NOMO-1 (cell line): ENCODE measurements at regions not wholly inside any gene's neighbourhood (a gene's known extent, or its start where the extent isn't known, plus 50 kb on each side); places are given as distances from the start of the nearest gene placed in this dataset.

ENCODE experiments used
- DNase-seq, 2 experiments: peaks; one replicate each; lab custom pipeline; 2025; ENCODE audit not compliant: unreplicated experiment in 2 of 2; lab: John Stamatoyannopoulos, UW

GRCh38 chr10:113967126-113967525 lies 76.5 kb upstream of the ADRB1 start:
- no peak for DNase-seq

GRCh38 chr10:113970641-113971040 lies 73.0 kb upstream of the ADRB1 start:
- no peak for DNase-seq

GRCh38 chr10:113971349-113971973 lies 72.2 kb upstream of the ADRB1 start:
- DNase-seq: no peak

DNA sequence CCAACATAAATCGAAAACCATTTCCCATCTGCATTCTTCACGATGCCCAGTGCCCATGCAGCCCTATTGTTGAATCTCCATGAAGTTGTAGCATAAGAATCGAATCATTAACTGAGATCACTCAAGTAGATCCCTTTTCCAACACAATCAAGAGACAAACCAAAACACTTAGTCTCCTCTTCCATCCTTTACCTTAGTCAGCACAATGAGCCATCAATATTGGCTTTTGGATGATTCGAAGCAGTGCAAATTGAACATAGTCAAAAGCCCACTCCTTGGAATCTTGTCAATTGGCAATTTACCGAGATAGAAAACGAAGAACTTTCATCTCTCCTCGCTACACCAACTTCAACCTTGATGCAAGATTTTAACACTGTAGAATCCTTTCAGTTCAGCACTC lies 66.5 kb upstream of the ADRB1 start:
- no peak for DNase-seq

- no peak for DNase-seq
Measured at GRCh38 chr10:113978802-113979201, 64.9 kb upstream of the ADRB1 start.

- DNase-seq: no peak
Measured at GRCh38 chr10:113979409-113979808, 64.3 kb upstream of the ADRB1 start.

GRCh38 chr10:113980408-113981087 lies 63.1 kb upstream of the ADRB1 start:
- DNase-seq: no peak

DNA sequence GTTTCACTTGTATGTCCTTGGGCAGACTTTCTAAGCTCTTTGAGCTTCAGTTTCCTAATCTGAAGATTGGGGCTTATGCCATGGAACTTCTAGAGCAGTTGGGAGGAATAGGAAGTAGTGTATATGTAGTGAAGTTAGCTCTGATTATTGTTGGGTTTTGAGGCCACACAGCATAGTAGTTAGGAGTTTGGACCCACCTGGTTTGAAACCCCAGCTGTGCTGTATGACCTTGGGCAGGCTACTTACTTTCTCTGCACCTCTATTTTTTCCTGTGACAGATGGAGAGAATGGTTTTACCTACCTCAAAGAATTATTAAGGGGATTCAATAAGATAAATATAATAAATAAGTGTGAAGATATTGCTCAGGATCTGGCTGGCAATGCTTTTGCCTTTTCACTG lies 61.4 kb upstream of the ADRB1 start:
- DNase-seq: no peak

DNA sequence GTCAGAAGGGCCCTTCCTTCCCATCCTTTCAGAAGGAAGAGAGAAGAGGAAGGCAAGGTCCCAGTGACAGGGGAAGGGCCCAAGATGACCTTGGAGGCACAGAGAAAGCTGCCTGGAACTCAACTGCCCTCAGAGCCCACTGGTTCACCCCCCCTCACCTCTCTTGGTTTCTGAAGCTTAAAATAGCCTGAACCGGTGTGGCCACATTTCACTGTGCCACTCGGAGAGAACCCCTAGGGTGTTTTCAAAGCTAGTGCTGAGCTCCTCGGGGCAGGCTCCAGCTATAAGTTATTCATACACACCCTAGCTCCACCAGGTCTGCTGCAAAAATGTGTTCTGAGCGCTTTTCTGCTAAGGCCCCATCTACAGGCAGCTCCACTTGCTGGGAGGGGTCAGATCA lies 60.9 kb upstream of the ADRB1 start:
- DNase-seq: no peak

DNA sequence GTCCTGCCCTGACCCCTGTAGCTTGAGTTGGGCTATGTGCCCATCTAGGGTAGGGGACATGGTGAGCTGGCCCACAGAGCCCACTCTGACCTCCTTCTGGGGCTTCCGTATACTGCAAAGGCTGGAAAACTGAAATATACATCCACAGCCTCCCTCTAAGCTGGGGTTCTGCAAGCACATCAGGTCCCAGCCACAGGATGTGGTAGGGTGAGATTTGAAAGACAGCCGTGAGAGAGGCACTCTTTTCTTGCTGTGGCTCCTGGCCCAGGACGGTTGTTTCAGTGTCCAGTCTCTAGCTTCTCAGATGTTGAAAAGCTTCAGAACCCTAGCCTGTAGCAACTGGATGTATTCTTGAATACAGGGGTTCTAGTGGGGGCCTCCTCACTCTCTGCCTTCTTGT lies 60.1 kb upstream of the ADRB1 start:
- no peak for DNase-seq

- DNase-seq: no peak
Measured at GRCh38 chr10:113985297-113985844, 58.3 kb upstream of the ADRB1 start.

- no peak for DNase-seq
Measured at GRCh38 chr10:113986316-113986715, 57.4 kb upstream of the ADRB1 start.

DNA sequence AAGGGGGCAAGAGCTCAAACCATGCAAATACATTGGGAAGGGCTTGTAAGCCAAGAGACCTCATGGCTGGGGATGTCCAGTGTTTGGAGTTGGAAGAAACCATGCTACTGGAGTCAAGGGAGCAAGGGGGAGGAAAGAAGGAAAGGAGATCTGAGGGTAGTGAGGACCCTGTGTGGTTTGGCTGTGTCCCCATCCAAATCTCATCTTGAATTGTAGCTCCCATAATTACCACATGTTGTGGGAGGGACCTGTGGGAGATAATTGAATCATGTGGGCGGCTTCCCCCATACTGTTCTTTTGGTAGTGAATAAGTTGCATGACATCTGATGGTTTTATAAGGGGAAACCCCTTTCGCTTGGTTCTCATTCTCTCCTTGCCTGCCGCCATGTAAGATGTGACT lies 56.5 kb upstream of the ADRB1 start:
- no peak for DNase-seq

DNA sequence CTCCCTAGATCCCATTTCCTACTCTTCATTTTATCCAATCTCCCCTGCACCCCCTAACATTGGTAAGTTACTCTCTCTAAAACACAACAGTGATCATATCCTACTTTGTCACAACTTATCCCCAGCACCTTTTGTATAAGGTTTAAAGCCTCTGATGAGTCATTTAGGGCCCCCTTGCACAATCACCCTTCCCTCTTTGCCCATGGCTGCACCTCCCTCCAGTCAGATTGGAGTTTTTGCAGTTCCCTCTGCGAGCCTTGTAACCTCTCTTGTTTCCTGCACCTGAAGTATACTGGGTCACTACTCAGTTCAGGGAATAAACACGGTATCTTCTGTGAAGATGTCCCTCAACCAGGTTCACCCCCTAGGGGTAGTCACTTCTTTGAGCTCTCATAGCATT lies 55.9 kb upstream of the ADRB1 start:
- peak; percentile 90 to 92 for DNase-seq

DNA sequence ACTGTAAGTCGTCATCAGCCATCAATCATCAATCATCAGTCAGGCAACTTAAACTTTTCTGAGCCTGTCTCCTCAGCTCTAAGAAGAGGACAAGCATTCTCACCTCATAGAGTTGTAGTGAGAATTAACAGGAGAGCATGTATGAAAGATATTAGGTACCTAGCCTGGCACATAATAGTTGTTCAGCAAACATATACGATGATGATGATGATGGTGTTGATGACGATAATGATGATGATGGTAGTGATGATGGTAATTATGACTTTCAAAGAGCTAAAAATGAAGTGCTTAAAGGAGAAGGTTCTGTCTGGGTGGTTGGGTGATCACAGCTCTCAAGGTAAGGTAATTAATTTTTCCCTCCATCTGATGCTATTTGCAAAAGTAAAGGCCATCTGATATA lies 55.1 kb upstream of the ADRB1 start:
- DNase-seq: no peak

- DNase-seq: no peak
Measured at GRCh38 chr10:113991091-113991860, 52.4 kb upstream of the ADRB1 start.

GRCh38 chr10:113992471-113993011 lies 51.1 kb upstream of the ADRB1 start:
- DNase-seq: no peak

DNA sequence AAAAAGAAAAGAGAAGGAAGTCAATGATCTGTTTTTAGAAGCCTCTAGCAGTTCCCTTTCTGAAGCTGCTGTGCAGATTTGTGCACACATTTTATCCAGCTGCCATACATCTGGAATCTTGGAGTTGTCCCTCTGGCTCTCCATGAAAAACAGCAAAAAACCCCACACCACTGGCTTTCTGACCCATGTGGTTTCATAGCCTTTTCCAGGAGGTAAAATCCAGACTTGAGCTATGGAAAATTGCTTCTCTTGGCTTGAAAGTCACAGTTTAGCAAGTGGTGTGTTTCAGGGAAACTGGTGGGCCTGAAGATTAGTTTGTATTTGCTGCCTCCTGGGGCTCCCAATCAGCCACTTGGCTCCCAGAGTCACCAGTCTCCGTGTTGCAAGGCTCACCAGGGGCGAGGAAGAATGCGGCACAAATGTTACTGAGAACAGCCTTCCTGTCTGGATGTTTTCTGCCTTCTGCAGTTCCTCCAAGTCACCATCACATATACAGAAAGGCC lies 50.1 kb upstream of the ADRB1 start:
- peak in 1 of 2 experiments; percentile 49 for DNase-seq
